NOMO-1 (cell line): ENCODE measurements at regions not wholly inside any gene's neighbourhood (a gene's known extent, or its start where the extent isn't known, plus 50 kb on each side); places are given as distances from the start of the nearest gene placed in this dataset.
"Not testable (repeated sequence)": the region's sequence is repeated elsewhere in the genome, so short reads cannot be mapped to it uniquely, and the experiment has no call there.

Experiments used
- DNase-seq, 2 experiments: peaks; one replicate each; lab custom pipeline; 2025; ENCODE audit not compliant: unreplicated experiment in 2 of 2; lab: John Stamatoyannopoulos, UW

DNA sequence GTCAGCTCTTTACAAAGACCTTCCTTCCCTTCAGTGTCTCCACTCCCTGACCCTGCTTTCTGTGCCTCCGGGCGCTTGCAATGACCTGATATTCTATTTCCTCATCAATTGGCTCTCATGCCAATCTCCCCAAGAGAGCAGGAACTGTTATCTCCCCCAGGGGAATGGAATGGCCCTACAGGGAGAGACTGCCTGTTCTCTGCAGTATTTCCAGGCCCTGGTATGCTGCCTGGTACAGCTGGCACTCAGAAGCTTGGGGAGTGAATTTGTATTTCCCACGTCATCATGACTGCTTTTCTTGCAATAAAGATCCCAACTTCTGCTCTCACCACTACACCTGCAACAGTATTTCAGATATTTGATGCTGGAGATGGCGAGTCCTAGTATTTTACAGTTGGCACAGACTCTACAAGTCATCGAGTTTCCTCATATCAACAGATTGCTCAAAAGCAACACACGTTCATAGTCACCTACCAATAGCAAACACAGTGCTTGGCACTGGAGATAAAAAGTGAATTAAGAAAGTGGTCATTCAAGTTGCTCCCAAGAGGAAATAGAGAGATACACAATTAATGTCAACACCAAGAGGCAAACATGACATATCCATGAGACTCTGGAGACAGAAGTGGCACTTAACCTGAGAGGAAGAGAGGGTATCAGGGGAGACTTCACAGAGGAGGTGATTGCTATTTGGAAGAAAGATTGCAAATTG is 90.5 kb upstream of the EGFL6 start:
- no peak for DNase-seq

DNA sequence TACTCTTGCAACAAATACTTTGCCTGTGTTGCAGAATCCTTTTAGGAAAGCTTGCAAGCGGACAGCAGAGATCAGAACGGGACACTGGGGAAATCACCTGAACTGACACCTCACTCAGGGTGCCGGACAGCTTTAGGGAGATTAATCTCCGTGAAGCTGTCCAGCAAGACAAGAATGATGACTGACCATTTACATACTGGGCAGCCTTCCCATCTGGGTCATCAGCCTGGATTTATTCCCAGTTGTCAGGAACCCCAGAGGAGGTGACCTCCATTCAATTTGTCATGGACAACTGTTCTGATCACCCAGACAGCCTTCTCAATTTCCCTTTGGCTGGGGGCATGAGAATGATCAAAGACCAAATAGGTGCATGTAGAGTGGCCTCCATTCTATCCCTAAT is 93.0 kb upstream of the EGFL6 start:
- DNase-seq = no peak

DNA sequence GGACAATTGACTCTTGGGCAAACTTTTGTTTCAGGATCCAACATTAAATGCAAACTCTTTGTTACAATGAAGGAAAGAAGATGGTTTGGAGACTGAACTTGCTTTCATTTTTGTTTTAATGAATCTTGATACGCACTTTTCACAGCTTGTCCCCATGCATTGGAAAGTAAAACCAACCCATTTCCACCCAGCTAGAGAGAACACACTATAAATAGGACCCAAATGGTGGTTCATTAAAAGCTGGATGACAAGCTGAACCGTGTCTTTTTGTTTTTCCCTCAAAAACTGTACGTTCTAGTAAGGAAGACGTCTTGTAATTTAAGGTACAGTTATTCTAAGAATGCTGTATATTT is 95.3 kb upstream of the EGFL6 start:
- DNase-seq = no peak

DNA sequence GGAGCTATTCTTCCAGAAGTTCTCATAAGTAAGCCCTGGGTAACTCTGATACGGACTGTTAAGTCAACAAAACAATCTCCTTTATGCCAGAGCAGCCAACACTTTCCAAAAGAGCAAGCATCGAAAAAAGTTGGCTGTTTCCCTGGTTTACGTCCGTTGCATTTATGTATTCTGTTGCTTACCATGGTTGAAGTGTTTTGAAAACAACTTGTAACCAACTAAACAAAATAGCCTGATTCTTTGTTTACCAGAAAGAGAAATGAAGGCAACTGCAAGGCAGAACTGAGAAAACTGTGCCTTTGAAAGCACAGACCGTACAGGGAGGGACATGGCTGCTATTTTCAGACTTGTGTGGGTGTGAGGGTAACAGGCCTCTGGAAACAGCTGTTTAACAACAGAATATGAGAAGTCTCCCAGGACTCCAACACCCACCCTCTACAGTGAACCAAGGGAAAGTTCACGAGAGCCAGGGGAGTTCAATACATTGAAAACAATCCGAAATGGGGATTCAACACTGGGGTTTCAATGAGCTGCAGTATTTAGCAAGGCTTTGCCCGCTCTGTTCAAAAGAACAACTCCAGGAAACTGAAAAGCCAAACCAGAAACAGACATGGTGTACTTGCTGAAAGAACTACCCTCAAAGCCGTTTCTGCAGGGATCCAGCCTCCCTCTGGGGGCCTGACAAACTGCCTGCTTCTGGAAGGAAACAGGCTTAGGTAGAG is 95.8 kb upstream of the EGFL6 start:
- DNase-seq = no peak

DNA sequence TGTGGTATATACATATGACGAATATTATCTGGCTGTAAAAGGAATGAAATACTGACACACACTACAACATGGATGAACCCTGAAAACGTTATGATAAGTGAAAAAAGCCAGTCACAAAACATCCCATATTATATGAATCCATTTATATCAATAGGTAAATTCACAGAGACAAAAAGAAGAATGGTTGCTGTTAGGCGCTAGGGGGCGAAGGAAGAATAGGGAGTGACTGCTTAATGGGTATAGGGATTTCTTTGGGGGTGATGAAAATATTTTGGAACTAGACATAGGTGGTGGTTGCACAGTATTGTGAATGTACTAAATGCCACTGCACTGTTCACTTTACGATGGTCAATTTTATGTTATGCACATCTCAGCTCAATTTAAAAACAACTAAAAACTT is 96.4 kb upstream of the EGFL6 start:
- DNase-seq = no peak

DNA sequence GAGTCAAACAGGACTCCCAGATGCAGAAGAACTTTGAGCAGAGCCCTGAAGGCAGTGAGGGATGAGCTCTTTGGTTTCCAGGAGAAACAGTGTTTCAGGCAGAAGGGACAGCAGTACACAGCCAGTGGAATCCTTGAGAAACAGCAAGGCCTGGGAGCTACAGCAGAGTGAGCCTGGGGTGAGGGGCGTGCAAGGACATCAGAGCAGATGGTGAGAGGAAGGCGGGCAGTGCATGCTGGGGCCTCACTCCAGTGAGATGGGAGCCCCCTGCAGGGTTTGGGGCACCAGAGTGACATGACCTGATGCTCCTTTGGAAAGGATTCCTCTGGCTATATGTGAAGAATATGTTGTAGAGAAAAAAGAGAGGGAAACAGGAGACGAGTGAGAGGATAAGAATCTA is 98.1 kb upstream of the EGFL6 start:
- no peak for DNase-seq

DNA sequence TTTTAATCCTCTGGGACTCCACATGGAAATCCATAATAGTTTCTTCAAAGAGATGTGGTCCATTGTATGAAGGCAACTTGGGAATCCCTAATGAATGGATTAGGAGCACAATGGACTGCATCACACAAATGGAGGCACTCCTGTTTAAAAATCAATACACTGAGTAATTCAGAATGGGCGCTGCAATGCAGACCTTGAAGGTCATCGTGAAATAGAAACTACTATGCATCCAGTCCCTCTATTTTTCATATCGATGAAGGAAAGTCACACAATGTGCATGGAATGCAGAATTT is 98.8 kb upstream of the EGFL6 start:
- no peak for DNase-seq

DNA sequence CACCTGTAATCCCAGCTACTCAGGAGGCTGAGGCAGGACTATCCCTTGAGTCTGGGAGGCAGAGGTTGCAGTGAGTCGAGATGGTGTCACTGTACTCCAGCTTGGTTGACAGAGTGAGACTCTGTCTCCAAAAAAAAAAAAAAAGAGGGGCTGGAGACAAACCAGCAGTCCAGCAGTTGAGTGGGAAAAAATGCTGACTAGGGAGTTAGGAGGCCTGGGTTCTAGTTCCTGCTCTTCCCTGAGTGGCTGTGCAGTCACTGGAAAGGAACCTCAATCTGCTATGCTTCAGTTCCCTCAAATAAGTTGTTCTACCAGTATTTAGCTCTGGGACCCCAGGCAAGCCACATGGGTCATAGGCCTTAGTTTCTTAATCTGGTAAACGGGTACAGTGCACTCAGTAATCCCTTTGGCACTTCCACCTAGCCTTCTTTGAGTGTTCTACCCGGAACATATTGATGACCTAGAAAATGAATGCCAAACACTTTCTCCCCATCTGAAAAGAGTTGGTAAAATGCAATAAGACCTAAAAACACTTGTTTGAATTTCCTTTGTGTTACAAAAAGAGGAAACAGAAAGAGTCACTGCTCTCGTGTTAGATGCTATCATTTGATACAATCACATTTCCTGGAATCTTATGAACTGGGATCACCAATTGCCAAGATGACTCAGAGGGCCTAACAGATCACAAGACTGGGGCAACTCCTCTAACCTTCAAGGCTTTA is 99.3 kb upstream of the EGFL6 start:
- DNase-seq = no peak

DNA sequence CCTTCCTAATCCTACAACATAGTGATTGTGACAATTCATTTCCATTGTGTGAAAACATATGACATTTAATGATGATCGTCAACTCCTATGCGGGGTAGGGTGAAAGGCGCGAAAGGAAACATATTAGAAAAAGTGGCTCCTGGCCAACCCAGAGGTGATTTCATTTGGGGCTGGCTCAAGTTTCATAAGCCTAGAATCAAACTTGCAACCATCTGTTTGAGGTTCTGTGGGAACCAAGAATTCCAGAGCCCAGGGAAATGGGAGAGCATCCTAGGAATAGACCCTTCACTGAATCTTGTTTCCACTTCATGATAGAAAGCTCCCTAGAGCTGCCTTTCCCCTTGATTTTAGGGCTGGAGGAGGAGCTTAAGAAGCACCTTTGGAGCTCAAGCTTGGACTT is 101.3 kb upstream of the EGFL6 start:
- no peak for DNase-seq

DNA sequence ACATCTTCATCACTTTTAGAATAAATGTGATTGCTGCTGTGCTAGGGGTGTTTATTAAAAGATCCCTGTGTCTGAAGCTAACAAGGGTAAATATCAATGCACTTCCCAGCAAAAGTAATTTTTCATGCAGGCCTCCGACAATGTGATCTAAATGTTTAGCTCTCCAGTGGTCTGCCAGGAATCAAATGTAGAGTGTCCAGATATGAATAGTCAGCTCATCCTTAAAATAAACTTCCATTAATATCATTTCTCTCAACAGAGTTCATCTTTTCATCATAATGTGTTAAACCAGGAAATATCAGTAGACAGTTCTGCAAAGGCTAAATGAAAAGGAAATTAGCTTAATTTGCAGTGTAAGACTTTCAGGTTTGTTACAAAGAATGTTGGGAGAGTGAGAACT is 102.2 kb upstream of the EGFL6 start:
- DNase-seq = no peak

DNA sequence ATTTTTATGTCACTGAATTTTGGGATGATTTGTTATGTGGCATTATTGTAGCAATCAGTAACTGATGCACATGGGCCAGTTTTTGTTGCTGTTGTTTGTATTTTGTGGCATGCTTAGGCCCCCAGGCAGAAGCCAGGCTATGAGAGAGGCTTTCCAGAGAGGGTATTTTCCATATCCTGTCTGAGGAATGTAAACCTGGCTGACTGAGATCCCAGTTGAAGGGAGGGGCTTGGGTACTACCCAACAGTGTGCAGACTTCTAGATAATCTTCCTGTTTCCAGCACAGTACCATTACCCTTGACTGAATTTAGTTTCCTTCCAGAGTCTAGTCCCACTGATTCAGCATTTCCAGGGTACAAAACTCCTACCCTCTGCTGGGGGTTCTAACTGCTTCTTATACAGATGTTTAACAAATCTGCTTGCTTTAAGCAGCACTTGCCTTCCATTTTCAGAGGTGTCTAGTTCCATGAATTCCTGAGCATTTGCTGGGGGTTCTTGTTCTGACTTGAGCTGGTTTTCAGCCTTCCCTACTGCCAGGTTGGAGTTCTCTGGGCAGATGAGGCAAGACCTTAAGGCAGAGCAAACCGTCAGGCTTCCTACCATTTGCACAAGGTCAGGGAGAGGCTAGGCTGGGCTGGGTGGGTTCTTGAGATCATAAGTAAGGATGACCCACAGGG is 104.7 kb upstream of the EGFL6 start:
- DNase-seq = no peak

DNA sequence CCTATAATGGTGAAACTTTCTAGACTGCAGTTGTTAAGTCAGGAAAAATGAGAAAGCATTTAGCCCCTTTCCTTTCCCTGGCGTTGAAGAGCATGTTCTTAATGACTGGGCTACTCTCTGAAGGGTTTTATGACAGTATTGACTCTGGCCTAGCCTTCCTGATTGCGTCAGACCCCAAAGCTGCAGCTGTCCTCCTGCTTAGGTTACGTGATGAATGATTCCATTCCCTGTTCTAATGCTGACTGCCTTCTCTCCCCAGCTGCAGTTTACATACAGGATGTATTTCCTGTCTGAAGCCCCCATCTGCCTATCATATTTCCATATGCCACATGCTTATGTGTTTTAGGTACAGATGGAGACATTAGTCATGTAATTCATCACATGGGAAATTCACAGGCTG is 105.8 kb upstream of the EGFL6 start:
- peak; percentile 16 to 19 for DNase-seq

DNA sequence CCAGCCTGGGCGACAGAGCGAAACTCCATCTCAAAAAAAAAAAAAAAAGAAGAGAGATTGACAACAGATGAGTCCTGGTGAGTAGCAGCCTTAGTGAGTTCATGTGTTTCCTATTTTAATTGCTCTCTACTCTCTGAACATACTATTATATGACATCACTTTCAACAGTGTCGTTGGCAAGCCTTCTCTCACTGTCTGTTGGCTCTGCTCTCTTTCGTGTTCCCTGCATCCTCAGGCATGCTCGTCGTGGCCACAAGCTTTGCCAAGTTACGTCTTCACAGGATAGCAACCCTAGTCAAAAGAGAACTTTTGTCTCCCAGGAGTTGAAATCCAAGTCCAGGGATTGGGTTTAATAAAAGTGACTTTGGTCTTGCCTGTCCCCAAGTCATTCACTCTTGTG is 117.1 kb upstream of the EGFL6 start:
- DNase-seq = no peak

DNA sequence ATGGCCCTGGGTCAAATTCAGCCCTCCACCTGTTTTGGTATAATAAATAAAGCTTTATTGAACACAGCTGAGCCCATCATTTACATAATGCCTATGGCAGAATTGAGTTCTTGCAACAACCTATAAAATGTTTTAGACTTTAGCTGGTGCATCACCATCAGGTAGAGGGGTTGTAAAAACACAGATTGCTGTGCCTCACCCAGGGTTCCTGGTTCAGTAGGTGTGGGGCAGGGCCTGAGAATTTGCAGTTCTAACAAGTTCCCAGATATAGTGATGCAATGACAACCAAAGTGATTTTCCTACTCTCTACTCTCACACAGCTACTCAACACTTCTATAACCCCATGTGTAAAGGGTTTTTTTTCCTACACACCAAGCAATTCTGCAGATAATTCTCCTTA is 120.0 kb upstream of the EGFL6 start:
- DNase-seq = no peak

DNA sequence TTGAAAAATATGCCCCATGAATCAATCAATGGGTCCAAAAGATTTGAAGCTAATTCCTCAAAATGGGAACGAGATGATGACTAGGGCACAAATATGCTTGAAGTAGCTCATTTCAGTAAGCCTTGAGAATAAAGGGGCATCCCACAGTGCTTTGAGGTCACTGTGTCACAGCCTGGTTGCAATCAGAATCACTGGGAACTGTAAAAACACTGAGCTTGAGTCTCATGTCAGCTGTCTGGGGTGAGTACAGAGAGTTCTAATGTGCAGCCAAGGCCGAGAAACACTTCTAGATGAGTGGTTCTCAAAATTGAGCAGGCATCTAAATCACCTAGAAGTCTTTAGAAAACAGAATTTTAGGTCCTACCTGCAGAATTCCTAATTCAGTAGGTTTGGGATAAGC is 120.5 kb upstream of the EGFL6 start:
- DNase-seq = no peak

DNA sequence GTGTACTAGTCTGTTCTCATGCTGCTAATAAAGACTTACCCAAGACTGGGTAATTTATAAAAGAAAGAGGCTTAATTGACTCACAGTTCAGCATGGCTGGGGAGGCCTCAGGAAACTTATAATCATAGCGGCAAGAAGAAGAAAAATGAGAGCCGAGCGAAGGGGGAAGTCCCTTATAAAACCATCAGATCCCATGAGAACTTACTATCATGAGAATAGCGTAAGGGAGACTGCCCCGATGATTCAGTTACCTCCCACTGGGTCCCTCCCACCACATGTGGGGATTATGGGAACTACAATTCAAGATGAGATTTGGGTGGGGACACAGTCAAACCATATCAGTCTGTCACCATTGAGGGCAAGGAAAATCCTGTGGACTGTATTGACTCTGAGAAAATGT is 121.8 kb upstream of the ATXN3L start:
- DNase-seq = not testable (repeated sequence)

DNA sequence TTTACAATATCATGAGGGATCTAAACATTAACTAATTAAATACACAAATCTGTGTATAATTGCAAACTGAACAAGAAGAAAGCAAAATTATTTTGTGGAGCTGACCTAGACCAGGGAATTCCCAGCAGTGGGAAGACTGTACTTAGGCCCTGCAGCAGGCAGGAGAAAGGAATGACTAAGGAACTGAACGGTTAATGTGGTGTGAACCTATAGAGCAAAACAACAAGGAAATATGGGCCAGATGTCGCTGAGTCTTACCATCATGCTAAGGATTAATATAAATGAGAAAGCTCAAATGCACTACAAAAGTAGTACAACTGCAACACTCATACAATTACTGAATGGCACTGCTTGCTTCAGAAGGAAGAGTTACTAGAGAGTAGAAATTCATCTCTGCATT is 120.3 kb upstream of the ATXN3L start:
- DNase-seq = no peak

DNA sequence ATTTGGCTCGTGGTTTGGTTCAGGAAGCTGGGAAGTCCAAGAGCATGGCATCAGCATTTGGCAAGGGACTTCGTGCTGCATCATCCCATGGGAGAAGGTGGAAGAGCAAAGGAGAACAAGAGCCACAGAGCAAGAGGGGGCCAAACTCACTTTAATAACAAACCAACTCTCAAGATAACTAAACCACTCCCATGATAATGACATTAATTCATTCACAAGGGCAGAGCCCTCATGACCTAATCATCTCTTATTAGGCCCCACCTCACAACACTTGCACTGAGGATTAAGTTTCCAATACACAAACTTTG is 113.4 kb upstream of the ATXN3L start:
- no peak for DNase-seq

DNA sequence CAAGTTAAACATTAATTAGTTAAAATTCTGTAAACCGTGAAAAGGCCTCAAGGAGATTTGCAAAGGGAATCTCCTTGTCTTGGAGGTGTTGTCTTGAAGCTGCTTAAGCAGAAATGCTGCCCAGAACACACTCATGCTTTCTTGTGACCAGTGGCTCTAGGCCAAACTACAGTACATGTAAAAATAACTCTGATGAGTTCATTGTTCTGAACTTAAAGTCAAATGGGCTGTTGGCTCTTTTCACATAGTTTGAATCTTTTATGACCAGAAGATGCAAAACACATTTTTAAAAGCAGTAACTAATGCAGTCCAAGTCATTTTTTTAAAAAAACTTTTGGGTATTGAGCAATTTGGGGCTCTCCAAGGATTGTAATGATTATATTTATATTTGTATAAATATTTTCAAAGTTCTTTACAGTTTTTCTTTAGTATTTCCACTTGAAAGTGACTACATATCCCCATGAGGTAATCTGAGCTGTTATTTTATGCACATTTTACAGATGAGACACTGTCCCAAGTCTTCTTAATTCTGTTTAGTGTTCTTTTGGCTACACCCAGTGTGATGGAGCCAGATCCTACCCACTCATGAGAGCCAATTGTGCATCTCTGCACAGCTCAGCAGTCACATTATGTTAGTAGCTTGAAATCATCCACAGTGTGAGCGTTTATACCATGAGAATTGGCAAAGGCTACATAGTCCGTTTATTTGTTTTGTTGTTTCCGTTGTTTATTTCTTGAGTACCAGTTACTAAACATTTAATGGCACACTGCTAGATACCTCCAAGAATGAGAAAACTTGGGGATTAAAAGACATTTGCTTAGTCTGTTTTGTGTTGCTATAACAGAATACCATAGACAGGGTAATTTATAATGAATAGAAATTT is 112.8 kb upstream of the ATXN3L start:
- DNase-seq = no peak

DNA sequence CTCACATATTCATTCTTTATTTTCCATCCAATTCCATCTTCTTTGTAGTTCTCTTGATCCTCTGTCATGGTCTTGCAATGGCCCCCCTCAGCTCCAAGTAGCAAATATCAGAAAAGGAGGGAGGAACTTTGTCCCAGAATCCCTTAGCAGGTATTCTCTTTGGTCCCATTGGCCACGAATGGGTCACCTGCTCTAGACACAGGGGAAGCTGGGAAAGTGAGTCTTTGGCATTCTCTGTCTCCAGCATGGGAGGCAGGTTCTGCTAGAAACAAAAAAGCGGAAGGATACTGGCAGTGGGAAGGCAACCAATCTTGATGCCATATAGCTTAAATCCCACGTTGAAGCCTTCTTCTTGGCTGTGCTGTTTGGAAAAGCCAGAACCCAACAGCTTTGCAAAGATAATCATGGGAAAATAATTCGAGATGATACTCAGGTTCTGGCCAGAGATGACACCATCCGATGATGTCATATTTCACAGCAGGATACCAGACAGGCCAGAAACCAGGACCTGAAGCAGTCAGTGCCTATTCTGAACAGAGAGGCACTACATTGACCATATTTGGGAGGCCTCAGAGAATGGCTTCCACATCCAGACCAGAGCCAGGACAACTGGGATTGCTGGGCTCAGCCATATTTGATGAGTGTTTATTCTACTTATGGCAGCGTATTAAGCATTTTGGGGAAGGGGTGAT is 110.4 kb upstream of the ATXN3L start:
- no peak for DNase-seq
